Suppressor macrophage treated with lipopolysaccharide for 1 hour (primary cell): ENCODE measurements at regions not wholly inside any gene's neighbourhood (a gene's known extent, or its start where the extent isn't known, plus 50 kb on each side); places are given as distances from the start of the nearest gene placed in this dataset.

Source experiments
- DNase-seq, 3 donors: peaks; one replicate each; pipeline ENCODE4 v3.0.0-alpha.2; 2020 to 2022

GRCh38 chr1:58891347-58891746 is 107.5 kb upstream of the JUN start:
- no peak for DNase-seq

GRCh38 chr1:58893257-58893869 is 109.5 kb upstream of the JUN start:
- DNase-seq, result no peak

- no peak for DNase-seq
Observed at GRCh38 chr1:58895082-58895481, 111.2 kb upstream of the JUN start.

- peak; percentile 55 to 64 (median 56) for DNase-seq
Observed at GRCh38 chr1:58895559-58896145, 111.8 kb upstream of the JUN start.

GRCh38 chr1:58896246-58897183 is 112.7 kb upstream of the JUN start:
- peak in 1 of 3 donors; percentile 48 for DNase-seq

GRCh38 chr1:58898739-58899586 is 115.1 kb upstream of the JUN start:
- peak; percentile 52 to 70 (median 67) for DNase-seq

GRCh38 chr1:58899587-58900271 is 115.9 kb upstream of the JUN start:
- peak in 1 of 3 donors; percentile 51 for DNase-seq

- no peak for DNase-seq
Observed at GRCh38 chr1:58900396-58900795, 116.5 kb upstream of the JUN start.

- no peak for DNase-seq
Observed at GRCh38 chr1:58901008-58901407, 117.2 kb upstream of the JUN start.

- DNase-seq, result no peak
Observed at GRCh38 chr1:58902830-58903513, 119.1 kb upstream of the JUN start.

- peak; percentile 97 to 99 (median 98) for DNase-seq
Observed at GRCh38 chr1:58903514-58904298, 119.9 kb upstream of the JUN start.

GRCh38 chr1:58904299-58905125 is 120.7 kb upstream of the JUN start:
- no peak for DNase-seq

- no peak for DNase-seq
Observed at GRCh38 chr1:58905126-58905490, 121.3 kb upstream of the JUN start.

GRCh38 chr1:58905628-58906221 is 121.9 kb upstream of the JUN start:
- DNase-seq, result no peak

GRCh38 chr1:58907398-58907797 is 123.6 kb upstream of the JUN start:
- DNase-seq, result no peak

GRCh38 chr1:58908561-58909560 is 125.0 kb upstream of the JUN start:
- DNase-seq, result peak; percentile 66 to 93 (median 83)

GRCh38 chr1:58909914-58910681 is 126.3 kb upstream of the JUN start:
- no peak for DNase-seq
